Ovary (tissue), 7 donors: ENCODE measurements at regions not wholly inside any gene's neighbourhood (a gene's known extent, or its start where the extent isn't known, plus 50 kb on each side); places are given as distances from the start of the nearest gene placed in this dataset.

Experiments used
- DNase-seq, 5 donors: peaks; one replicate each; pipeline ENCODE4 v3.0.0-alpha.2; 2019 to 2020
- H3K27ac ChIP-seq, 2 donors: fragments of 200-600 bp; one replicate each; pipeline versions ENCODE4 v1.5.1 to v1.8.0; 2019 to 2022
- H3K27me3 ChIP-seq: fragments of 200-600 bp; one replicate; pipeline ENCODE4 v1.8.0; 2022
- H3K36me3 ChIP-seq: fragments of 200-600 bp; sonication (generic); one replicate; pipeline ENCODE4 v1.5.1; 2019
- H3K4me1 ChIP-seq: one replicate; pipeline ENCODE4 v1.8.1; 2013; ENCODE audit warnings: mild to moderate bottlenecking, moderate library complexity; ENCODE audit not compliant: insufficient read depth
- H3K4me3 ChIP-seq: fragments of 200-600 bp; sonication (generic); one replicate; pipeline ENCODE4 v1.5.1; 2017
- H3K9me3 ChIP-seq, 2 donors: fragments of 200-600 bp in 1 of 2; sonication (generic) in 1 of 2; one replicate each; pipeline versions ENCODE4 v1.5.1 to v1.8.1; 2013 to 2019; ENCODE audit warnings: mild to moderate bottlenecking in 1 of 2, moderate library complexity in 1 of 2
- CTCF ChIP-seq, 3 donors: fragments of 450-650 bp in 2 of 3; fragments of 200-600 bp in 1 of 3; IDR thresholded peaks; one replicate each; pipeline versions ENCODE4 v1.5.1 to v1.8.0; 2016 to 2022; ENCODE audit warnings: antibody characterized with exemption in 3 of 3, mild to moderate bottlenecking in 1 of 3
- EP300 ChIP-seq: sonication (generic); formaldehyde crosslinking; IDR thresholded peaks from one replicate; pipeline ENCODE4 v1.6.1; 2017; ENCODE audit warnings: antibody characterized with exemption
- POLR2A ChIP-seq: fragments of 450-650 bp; IDR thresholded peaks from one replicate; pipeline ENCODE4 v1.6.1; 2017; ENCODE audit warnings: antibody characterized with exemption, mild to moderate bottlenecking, moderate library complexity
- WGBS, 3 donors: extraction: QIAGEN DNeasy Blood & Tissue Kit in 1 of 3; methylation state at CpG; one replicate each; pipeline versions ENCODE4 v1.1.5 to v1.1.7; 2013 to 2017; 5-methylcytosine and 5-hydroxymethylcytosine counted together
- intact Hi-C, 4 donors: fragments of 100-400 bp; cut with DNase I; formaldehyde crosslinking; loops; one replicate each; pipeline versions ENCODE4 v1.11.0 to v1.15.1; 2022 to 2023
- donor health status: DM: no; HTN: no; CAD: no; lungs with moderate emphysema.
- donor health status: DM: no; HTN: no; CAD: no.
- donor health status: Bipolar disorder and iron deficiency.
- donor health status: DM: no; HTN: no; CAD: no.
- donor health status: DM: yes; HTN: yes; CAD: no.

- no peaks in the 10 kb centered on the region for H3K9me3 ChIP-seq
- intact Hi-C loops: no loop called here
- no peak overlapping the region for H3K27ac ChIP-seq
- H3K36me3 ChIP-seq: no peaks in the 10 kb centered on the region
- no peaks in the 10 kb centered on the region for H3K4me1 ChIP-seq
- WGBS, 3 donors: 81 to 86% (median 81%) methylated on average over 6 of the region's 6 CpGs
- H3K27me3 ChIP-seq: no peaks in the 10 kb centered on the region
- TF ChIP-seq CTCF (IDR thresholded peaks at IDR 0.05) (no peak), EP300 (no peak), POLR2A (no peak)
- DNase-seq: no peak
- no peak overlapping the region for H3K4me3 ChIP-seq
Measured at GRCh38 chr4:152021788-152022438, 261.1 kb upstream of the GATB start.

- WGBS, 3 donors: 87 to 88% (median 87%) methylated on average over 5 of the region's 5 CpGs
- no peaks in the 10 kb centered on the region for H3K27me3 ChIP-seq
- TF ChIP-seq EP300: no peak
- no peak for TF ChIP-seq POLR2A
- DNase-seq: no peak
- no peak overlapping the region for H3K27ac ChIP-seq
- H3K4me1 ChIP-seq: no peaks in the 10 kb centered on the region
- H3K9me3 ChIP-seq: no peaks in the 10 kb centered on the region
- no peaks in the 10 kb centered on the region for H3K36me3 ChIP-seq
- intact Hi-C loops: no loop called here
- H3K4me3 ChIP-seq: no peak overlapping the region
Measured at GRCh38 chr4:152020073-152020472, 259.3 kb upstream of the GATB start.

GRCh38 chr4:152016303-152016620 lies 255.5 kb upstream of the GATB start:
- no peak for TF ChIP-seq EP300
- no peak for TF ChIP-seq CTCF (IDR thresholded peaks at IDR 0.05)
- TF ChIP-seq POLR2A: no peak
- Histone ChIP-seq H3K36me3 (no peaks in the 10 kb centered on the region), H3K4me3 (no peak overlapping the region), H3K9me3 (no peaks in the 10 kb centered on the region), H3K27me3 (no peaks in the 10 kb centered on the region), H3K27ac (no peak overlapping the region), H3K4me1 (no peaks in the 10 kb centered on the region)
- intact Hi-C loops: no loop called here
- DNase-seq: no peak
- WGBS, 3 donors: 72 to 82% (median 73%) methylated on average over 5 of the region's 5 CpGs

- Histone ChIP-seq H3K27ac (no peak overlapping the region), H3K4me1 (no peaks in the 10 kb centered on the region), H3K4me3 (no peak overlapping the region), H3K36me3 (no peaks in the 10 kb centered on the region), H3K9me3 (no peaks in the 10 kb centered on the region), H3K27me3 (no peaks in the 10 kb centered on the region)
- TF ChIP-seq EP300 (no peak), POLR2A (no peak), CTCF (IDR thresholded peaks at IDR 0.05) (no peak)
- 89 to 93% (median 92%) methylated on average over 11 of the region's 11 CpGs for WGBS, 3 donors
- DNase-seq: no peak
- intact Hi-C loops: no loop called here
Measured at GRCh38 chr4:152015597-152016302, 254.9 kb upstream of the GATB start.

- no peak overlapping the region for H3K4me3 ChIP-seq
- WGBS, 3 donors: 54 to 70% (median 58%) methylated on average over 3 of the region's 3 CpGs
- TF ChIP-seq POLR2A (no peak), CTCF (IDR thresholded peaks at IDR 0.05) (no peak), EP300 (no peak)
- H3K27ac ChIP-seq: no peak overlapping the region
- H3K36me3 ChIP-seq: no peaks in the 10 kb centered on the region
- peaks cover 2% of the 10 kb centered on the region for H3K4me1 ChIP-seq
- intact Hi-C loops: no loop called here
- no peaks in the 10 kb centered on the region for H3K9me3 ChIP-seq
- no peaks in the 10 kb centered on the region for H3K27me3 ChIP-seq
- DNase-seq: no peak
Measured at GRCh38 chr4:152014280-152014679, 253.5 kb upstream of the GATB start.
